NCI-H2029 (cell line): ENCODE measurements at regions not wholly inside any gene's neighbourhood (a gene's known extent, or its start where the extent isn't known, plus 50 kb on each side); places are given as distances from the start of the nearest gene placed in this dataset.

Experiments used
- DNase-seq: peaks from one replicate; lab custom pipeline; 2025; lab: John Stamatoyannopoulos, UW

- no peak for DNase-seq
Observed at GRCh38 chr10:29069941-29070340, 218.9 kb upstream of the LYZL1 start.

DNA sequence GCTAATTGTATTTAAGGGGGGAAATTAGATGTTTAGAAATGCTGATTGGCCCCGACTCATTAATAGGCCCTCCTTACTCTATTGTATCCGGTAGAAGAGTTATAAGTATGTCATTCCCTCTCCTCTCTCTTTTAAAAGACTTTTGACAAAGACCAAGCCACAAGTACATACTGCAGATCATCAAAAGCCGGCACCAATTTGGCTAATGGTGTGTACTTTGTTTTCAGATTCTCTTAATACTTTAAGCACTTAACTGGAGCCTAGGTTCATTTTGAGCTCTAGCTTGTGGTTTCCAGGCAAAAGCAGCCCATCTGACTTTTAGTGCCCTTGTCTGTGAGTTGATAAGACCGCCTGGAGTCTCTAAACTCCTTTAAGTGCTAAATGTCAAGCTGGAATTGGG lies 210.0 kb upstream of the LYZL1 start:
- DNase-seq, result no peak

GRCh38 chr10:29081231-29081630 lies 207.6 kb upstream of the LYZL1 start:
- no peak for DNase-seq

GRCh38 chr10:29081951-29082685 lies 206.8 kb upstream of the LYZL1 start:
- no peak for DNase-seq

DNA sequence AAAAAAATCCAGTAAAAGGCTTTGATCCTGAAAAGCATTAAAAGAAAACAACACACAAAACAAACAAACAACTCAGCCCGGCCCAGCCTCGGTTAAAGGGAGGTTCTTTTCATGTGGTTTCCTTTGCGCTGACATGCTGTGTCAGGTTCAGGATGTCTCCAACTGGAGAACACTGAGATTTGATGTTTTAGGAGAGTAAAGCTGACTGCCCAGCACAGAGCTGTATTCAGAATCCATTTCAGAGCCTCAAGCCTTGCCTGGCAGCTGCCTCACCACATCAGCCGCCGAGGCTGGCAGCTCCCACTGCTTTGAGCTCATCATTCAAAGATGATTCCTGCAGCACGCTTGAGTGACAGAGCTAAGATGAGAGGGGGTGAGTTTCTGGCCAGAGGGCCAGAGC lies 205.8 kb upstream of the LYZL1 start:
- no peak for DNase-seq

- DNase-seq, result no peak
Observed at GRCh38 chr10:29084681-29085307, 204.1 kb upstream of the LYZL1 start.

DNA sequence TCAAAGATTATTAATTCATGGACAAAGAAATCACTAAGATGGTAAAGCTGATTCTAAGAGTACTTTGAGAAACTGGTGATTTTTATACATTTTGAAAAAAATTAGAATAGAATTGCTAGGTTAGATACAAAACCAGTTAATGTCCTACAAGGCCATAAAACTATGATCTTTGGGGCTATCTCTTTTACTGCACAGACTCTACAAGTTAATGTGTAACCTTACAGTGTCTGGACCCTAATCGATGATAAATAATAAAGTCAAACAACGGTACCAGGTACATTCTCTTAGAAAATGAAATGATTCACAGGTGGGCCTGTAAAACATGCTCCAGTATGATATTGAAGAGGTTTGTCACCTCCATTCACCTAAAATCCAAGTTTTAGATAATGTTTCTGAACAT lies 199.8 kb upstream of the LYZL1 start:
- no peak for DNase-seq

DNA sequence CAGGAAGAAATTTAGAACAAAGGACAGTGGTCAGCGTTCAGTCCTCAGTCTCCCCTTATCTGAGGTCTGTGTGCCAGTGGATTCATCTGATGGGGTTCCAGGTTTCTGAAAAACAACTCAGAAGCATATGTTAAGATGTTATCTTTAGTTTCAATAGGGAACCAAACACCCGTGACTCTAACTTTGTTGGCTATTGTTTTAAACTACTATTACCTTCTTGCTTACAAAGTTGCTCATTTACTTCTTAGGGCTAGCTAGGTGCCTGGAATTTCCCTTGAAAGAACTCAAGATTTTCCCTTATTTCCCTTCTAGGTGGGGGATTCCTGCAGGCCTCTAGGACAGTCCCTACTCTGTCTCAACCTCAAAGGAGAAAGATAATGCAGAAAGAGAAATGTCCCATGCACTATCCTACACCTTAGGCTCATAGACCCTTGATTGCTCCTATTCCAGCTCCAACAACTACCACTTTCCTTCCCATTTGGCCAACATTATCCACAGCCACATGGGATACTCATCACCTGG lies 192.5 kb upstream of the LYZL1 start:
- DNase-seq, result no peak

- DNase-seq, result no peak
Observed at GRCh38 chr10:29098423-29098822, 190.4 kb upstream of the LYZL1 start.

- DNase-seq, result no peak
Observed at GRCh38 chr10:29099001-29099400, 189.9 kb upstream of the LYZL1 start.

- DNase-seq, result no peak
Observed at GRCh38 chr10:29099415-29099814, 189.5 kb upstream of the LYZL1 start.

GRCh38 chr10:29100505-29100904 lies 188.4 kb upstream of the LYZL1 start:
- DNase-seq, result no peak

DNA sequence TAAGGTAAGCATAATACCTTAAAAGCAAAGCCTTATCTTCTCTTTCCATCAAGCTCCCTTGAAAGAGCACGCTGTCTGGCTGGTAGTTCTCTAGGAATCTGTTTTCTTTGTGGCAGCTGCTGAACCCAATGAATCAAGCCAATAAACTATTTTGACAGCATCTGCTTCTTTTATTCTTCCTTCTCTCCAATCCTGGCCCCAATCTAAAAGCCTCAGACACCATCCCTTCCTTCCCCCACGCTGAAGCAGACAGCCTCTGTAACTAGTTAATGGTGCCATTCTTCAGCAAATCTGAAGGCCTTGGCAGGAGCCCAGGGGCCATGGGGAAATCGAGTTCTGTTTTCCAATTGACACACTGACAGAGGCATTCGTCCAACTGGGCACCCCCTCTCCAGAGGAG lies 186.6 kb upstream of the LYZL1 start:
- DNase-seq, result no peak

DNA sequence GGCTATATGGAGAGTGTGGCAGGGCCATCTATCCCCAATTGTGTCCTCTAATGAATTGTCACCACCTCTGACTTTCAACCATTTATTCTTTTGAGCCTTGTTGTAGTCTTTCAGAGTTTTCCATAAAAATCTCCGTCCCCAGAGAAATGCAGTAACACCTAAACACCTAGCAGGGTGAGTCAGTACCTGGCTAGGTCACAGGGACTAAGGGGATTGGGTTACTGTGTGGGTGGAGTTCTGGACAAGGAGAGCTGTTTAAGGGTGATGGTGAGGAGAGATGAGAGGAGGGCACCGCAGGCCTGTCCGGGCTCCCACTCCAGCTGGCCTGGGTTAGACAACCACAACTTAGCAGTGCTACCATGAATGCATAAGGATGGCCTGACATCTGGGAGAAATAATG lies 186.2 kb upstream of the LYZL1 start:
- DNase-seq, result no peak

DNA sequence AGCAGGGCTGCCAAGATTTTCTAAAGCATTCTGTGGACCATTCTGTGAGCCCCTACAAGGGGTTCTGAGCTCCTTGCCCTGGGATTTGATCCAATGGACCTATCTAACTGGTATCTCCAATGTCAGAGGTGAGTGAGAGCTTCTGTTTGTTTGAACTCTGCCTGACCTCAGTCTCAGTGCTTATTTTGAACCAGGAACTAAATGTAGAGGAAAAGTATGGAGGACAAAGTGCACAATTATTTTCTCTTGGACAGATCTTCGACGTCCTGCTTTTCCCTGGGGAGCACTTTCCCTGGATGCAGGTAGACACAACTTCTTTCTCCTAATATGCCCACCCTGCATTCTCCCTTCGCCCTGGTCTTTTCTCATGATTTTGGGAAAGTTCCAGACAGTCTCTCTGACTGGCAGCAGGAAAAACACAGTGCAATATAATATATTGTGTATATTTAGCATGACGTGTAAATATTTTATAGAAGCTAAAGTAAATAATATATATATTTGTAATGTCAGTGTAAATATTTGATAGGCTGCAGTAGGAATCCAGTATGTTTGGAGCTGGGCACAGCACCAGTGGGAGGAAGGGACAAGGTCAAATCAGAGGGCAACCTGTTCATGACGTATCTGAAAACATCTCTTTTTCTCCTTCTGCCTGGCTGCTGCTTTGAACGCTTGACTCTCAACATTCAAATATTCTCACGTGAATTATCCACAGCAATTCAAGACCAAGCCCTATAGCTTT lies 184.0 kb upstream of the LYZL1 start:
- DNase-seq, result no peak

DNA sequence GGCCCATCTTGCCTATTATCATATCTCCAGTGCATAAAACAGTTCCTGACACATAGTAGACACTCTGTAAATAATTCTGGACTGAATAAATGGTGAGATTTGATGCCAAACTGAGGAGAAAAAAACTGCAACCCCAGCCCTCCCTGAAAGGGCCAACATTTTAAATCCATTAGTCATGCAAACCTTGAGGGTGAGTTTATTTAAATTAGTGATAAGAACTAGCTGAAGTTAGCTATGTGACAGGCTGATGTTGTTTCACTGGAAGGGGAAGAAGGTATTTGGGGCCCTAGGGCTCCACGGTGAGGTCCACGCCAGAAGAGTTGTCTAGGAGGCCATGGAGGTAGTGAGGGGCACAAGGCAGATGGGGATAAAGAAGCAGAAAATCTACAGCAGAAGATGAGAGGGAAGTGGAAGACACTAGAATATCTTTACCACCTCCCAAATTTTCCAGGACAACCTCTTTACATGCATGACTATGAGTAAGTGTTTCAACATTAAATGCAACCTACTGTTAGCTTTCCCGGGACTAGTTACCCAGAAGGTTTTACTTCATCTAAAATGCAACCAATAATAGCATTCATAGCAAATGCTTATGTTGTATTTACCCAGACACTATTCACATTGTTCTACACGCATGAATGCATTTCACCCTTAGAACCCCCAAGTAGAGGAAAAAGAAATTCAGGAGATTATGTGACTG lies 183.2 kb upstream of the LYZL1 start:
- DNase-seq, result no peak

GRCh38 chr10:29106287-29106686 lies 182.6 kb upstream of the LYZL1 start:
- no peak for DNase-seq

DNA sequence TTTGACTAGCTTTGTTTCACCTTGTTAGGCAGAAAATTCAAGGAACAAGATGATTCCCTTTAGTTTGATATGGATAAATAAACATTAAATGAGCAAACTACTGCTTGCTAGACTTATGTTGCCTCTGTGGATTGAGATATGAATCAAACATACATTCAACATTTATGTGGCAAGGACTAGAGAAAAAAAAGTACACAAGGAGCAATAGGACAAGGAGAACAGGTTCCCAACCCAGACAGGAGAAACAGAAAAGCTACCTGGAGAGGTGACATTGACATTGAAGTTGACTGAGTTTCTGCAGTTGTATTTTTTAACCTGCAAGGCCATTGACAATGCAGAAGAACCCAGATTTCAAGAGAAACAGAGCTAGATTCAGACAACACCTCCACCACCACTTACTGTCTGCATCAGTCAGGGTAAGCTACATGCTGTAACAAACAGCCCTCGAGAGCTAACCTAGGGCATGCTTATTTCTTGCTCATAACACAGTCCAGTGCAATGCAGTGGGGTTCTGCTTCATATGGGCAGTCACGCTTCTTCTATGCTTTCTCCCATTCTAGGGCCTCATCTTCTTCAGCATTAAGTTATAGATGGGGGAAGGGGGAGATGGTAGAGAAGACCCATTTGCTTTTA lies 180.9 kb upstream of the LYZL1 start:
- no peak for DNase-seq

- no peak for DNase-seq
Observed at GRCh38 chr10:29109707-29110571, 178.9 kb upstream of the LYZL1 start.

DNA sequence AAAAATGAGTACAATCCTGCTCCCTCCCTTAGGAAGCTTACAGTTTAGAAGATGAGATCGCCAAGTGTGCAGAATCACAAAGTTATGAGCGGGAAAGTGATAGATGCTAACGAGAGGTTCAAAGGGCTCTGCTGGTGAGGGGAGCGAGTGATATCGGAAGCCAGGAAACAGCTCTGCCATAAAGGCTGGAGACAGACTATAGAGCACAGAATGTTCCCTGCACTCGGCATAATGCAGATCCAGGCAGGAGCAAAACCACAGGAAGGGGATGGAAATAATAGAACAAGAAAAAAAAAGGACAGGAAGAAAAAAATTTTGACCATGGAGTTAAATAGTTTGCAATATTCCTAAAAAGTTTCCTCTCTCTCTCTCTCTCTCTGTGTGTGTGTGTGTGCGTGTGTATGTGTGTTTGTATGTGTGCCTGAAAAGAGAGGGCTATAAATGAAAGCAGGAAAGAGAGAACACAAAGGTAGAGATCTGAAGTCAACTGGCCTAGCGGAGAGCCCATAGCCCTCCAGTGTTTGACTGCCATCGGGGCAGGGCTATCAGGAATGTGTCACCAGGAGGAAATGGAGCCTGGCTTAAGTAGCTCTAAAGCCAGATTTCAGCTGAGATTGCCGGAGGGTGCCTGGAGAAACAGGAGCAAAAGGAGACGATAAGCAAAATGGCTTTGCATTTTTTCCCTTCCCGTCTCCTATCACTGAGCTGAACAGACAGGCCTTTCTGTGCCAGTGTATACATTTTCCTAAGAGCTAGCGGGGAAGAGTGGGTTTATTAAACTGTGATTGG lies 175.8 kb upstream of the LYZL1 start:
- no peak for DNase-seq
